Progenitor cell of endocrine pancreas (in vitro differentiated cells): ENCODE measurements at regions not wholly inside any gene's neighbourhood (a gene's known extent, or its start where the extent isn't known, plus 50 kb on each side); places are given as distances from the start of the nearest gene placed in this dataset.
A peak's percentile ranks its signal among the peaks of the same experiment; 100 is the strongest.

ENCODE experiments used
- DNase-seq: peaks from one replicate; pipeline ENCODE4 v3.0.0; 2021; ENCODE audit warnings: low spot score; ENCODE audit not compliant: unreplicated experiment
- H3K27ac Mint-ChIP-seq: 2 replicates; pipeline ENCODE4 v1.8.0; 2021; ENCODE audit warnings: mild to moderate bottlenecking, moderate library complexity, mixed read lengths
- H3K27me3 Mint-ChIP-seq: 2 replicates; pipeline ENCODE4 v1.8.0; 2021; ENCODE audit warnings: mixed read lengths
- H3K36me3 Mint-ChIP-seq: 2 replicates; pipeline ENCODE4 v1.8.0; 2022; ENCODE audit warnings: mixed read lengths; ENCODE audit not compliant: insufficient read depth
- H3K4me1 Mint-ChIP-seq: 2 replicates; pipeline ENCODE4 v1.8.0; 2021; ENCODE audit warnings: low read depth, mixed read lengths
- H3K4me3 Mint-ChIP-seq: 2 replicates; pipeline ENCODE4 v1.8.0; 2021; ENCODE audit warnings: low read depth, mild to moderate bottlenecking, moderate library complexity, mixed read lengths
- H3K9me3 Mint-ChIP-seq: 2 replicates; pipeline ENCODE4 v1.8.0; 2021; ENCODE audit warnings: low read depth, mixed read lengths
- TF ChIP-seq, protein P1 (sequence below): fragments of 200-600 bp; sonication (generic); IDR thresholded peaks from one replicate; pipeline ENCODE4 v1.5.0; 2021; ENCODE audit warnings: antibody characterized with exemption, mild to moderate bottlenecking; ENCODE audit not compliant: unreplicated experiment

DNA sequence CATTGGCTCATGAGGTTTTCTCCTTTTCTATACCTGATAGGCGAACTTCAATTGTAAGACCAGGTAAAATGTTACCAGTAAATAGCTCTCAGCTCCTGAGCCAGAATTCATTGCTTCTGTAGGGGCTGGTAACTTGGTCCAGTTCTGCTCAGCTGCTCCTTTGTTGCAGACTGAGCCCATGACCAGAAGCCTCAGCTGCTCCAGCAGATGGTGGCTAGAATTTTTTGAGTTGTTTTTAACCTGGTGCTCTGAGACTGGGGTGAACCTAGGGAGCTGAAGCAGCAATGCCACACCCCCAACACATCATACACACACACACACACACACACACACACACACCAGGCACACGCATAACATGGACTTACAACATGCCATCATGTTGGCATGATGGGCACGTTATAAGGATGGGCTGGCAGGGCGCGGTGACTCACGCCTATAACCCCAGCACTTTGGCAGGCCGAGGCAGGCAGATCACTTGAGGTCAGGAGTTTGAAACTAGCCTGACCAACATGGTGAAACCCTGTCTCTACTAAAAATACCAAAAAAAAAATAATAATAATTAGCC lies 103.1 kb downstream of the QRSL1 start:
- Mint-ChIP-seq H3K4me3 (no peak overlapping the region), H3K27ac (peak overlapping the region; percentile 97), H3K27me3 (no peaks in the 10 kb centered on the region), H3K4me1 (peaks cover 56% of the 10 kb centered on the region), H3K9me3 (peaks cover 21% of the 10 kb centered on the region), H3K36me3 (peaks cover 7% of the 10 kb centered on the region)
- TF ChIP-seq, protein P1, sequence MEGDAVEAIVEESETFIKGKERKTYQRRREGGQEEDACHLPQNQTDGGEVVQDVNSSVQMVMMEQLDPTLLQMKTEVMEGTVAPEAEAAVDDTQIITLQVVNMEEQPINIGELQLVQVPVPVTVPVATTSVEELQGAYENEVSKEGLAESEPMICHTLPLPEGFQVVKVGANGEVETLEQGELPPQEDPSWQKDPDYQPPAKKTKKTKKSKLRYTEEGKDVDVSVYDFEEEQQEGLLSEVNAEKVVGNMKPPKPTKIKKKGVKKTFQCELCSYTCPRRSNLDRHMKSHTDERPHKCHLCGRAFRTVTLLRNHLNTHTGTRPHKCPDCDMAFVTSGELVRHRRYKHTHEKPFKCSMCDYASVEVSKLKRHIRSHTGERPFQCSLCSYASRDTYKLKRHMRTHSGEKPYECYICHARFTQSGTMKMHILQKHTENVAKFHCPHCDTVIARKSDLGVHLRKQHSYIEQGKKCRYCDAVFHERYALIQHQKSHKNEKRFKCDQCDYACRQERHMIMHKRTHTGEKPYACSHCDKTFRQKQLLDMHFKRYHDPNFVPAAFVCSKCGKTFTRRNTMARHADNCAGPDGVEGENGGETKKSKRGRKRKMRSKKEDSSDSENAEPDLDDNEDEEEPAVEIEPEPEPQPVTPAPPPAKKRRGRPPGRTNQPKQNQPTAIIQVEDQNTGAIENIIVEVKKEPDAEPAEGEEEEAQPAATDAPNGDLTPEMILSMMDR, result no peak
- DNase-seq, result no peak

DNA sequence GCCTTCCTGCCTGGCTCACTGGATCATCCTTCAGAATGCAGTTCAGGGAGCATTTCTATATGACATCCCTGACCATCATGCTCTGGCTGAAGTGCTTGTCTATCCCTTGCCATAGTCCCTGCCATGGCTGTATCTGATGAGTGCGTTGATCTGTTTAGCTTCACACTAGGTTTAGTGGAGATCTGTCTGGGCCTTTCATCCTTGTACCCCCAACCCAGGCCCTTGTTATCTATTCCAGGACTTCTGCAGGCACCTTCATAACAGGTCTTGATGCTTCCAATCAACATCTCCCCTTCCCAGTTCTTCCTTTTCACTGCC lies 102.4 kb downstream of the QRSL1 start:
- H3K4me3 Mint-ChIP-seq, result no peak overlapping the region
- H3K27me3 Mint-ChIP-seq, result no peaks in the 10 kb centered on the region
- DNase-seq, result no peak
- H3K4me1 Mint-ChIP-seq, result peaks cover 58% of the 10 kb centered on the region
- peaks cover 19% of the 10 kb centered on the region for H3K9me3 Mint-ChIP-seq
- TF ChIP-seq, protein P1, result no peak
- H3K36me3 Mint-ChIP-seq, result peaks cover 7% of the 10 kb centered on the region
- H3K27ac Mint-ChIP-seq, result peak overlapping the region; percentile 97

DNA sequence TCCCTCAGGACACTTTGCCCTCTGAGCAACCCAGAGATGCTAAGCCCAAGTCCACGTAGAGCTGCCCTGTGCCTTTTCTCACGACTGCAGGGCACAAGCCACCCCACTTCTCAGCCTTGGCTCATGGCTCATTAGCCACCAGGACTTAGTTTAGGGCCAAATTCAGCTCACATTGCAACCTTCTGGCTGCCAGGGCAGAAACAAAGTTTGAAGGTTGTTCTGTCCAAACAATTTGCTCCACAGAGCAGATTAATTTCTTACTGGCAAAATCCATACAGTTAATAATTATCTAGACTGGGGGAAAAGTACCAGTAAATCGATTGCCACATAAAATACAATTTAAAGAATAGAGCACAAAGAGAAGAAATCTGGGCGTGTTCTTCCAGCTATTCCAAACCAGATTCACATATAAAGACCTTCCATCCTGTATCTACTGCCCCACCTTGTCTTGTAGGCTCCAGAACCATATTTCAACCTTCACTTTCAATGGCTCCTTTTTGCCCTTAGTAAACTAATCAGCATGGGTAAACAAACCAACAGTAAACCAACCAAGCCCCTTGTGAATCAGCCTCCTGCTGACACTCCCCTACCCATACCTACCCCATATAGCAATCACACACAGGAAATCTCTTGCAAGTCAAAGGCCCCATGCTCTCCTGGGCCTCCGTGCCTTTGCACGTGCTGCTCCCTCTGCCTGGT lies 101.9 kb downstream of the QRSL1 start:
- Mint-ChIP-seq H3K27me3 (no peaks in the 10 kb centered on the region), H3K9me3 (peaks cover 16% of the 10 kb centered on the region), H3K4me1 (peaks cover 57% of the 10 kb centered on the region), H3K36me3 (peaks cover 5% of the 10 kb centered on the region), H3K27ac (peak overlapping the region; percentile 97), H3K4me3 (peak overlapping the region; percentile 3)
- TF ChIP-seq, protein P1, result no peak
- no peak for DNase-seq

DNA sequence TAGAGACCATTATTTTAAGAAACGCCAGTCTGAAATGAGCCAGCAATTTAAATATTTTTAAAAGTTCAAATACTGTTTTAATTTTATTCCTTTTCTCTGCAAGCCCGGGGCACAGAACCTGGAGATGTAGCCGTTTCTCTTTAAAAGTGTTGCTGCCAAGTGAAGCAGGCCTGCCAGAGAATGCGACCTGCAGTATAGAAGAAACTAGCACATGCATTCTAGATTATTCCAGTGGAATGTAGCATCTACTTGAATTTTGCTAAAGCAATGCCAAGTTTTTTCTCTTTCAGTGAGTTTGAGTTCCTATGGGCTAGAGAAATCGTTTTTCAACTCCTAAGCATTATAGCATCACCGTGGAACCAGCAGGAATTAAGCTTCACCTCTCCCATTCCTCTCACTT lies 101.3 kb downstream of the QRSL1 start:
- TF ChIP-seq, protein P1, result no peak
- H3K27ac Mint-ChIP-seq, result peak overlapping the region; percentile 97
- peak overlapping the region; percentile 3 for H3K4me3 Mint-ChIP-seq
- DNase-seq, result no peak
- H3K36me3 Mint-ChIP-seq, result peaks cover 2% of the 10 kb centered on the region
- H3K9me3 Mint-ChIP-seq, result peaks cover 12% of the 10 kb centered on the region
- H3K4me1 Mint-ChIP-seq, result peaks cover 57% of the 10 kb centered on the region
- no peaks in the 10 kb centered on the region for H3K27me3 Mint-ChIP-seq

DNA sequence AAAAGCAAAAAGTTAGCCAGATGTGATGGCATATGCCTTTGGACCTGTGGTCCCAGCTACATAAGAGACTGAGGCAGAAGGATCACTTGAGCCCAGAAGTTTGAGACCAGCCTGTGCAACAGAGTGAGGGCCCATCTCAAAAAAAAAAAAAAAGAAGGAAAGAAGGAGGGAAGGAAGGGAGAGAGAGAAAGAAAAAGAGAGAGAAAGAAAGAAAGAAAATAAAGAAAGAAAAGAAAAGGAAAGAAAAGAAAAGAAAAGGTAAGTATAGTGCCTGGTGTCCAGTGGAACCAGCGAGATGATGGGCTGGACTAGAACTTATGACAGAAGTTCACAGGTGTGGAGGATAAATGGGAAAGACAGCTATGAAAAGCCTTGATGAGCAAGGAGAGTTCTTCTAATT lies 100.9 kb downstream of the QRSL1 start:
- no peak for DNase-seq
- H3K27ac Mint-ChIP-seq, result peak overlapping the region; percentile 97
- peaks cover 57% of the 10 kb centered on the region for H3K4me1 Mint-ChIP-seq
- TF ChIP-seq, protein P1, result no peak
- H3K4me3 Mint-ChIP-seq, result no peak overlapping the region
- H3K36me3 Mint-ChIP-seq, result peaks cover 2% of the 10 kb centered on the region
- H3K27me3 Mint-ChIP-seq, result no peaks in the 10 kb centered on the region
- H3K9me3 Mint-ChIP-seq, result peaks cover 8% of the 10 kb centered on the region
